GM12878 (cell line): ENCODE measurements at regions not wholly inside any gene's neighbourhood (a gene's known extent, or its start where the extent isn't known, plus 50 kb on each side); places are given as distances from the start of the nearest gene placed in this dataset.

Source experiments
- ATAC-seq: fragments of 200-7000 bp; cut with Tn5 transposase; 3 replicates; pipeline ENCODE4 v1.9.1; 2020; ENCODE audit warnings: mild to moderate bottlenecking, moderate library complexity
- BruUV-seq: library from RNA; stranded (reverse); fragments of 400-500 nt; replicated peaks from 2 replicates; lab custom pipeline; 2021; lab: Mats Ljungman, UMichigan
- CTCF ChIA-PET: fragments of 300-600 bp; sonication (Branson Sonifier 250); formaldehyde crosslinking; extraction: SDS; loops from one replicate; lab custom pipeline; 2021; ENCODE audit warnings: inconsistent platforms; lab: Yijun Ruan, JAX
- POLR2A ChIA-PET: fragments of 350-600 bp; formaldehyde crosslinking; extraction: SDS; loops from one replicate; lab custom pipeline; 2021; ENCODE audit warnings: inconsistent platforms; lab: Charles Lee
- RAD21 ChIA-PET: fragments of 300-600 bp; sonication (Branson Sonifier 250); formaldehyde crosslinking; loops from one replicate; lab custom pipeline; 2023; ENCODE audit warnings: antibody characterized with exemption; ENCODE audit not compliant: unreplicated experiment; lab: Charles Lee
- SMC1A ChIA-PET: fragments of 300-600 bp; sonication (Branson Sonifier 250); formaldehyde crosslinking; loops from one replicate; lab custom pipeline; 2023; ENCODE audit not compliant: unreplicated experiment, uncharacterized antibody; lab: Charles Lee
- DNase-seq: peaks from one replicate; pipeline ENCODE4 v3.0.0-alpha.2; 2011; ENCODE audit warnings: low read depth, low spot score
- FAIRE-seq: peaks from 3 replicates; lab custom pipeline; 2011; peaks lifted over from hg19 to GRCh38; lab: Jason Lieb, UNC
- H2AFZ ChIP-seq: 2 replicates; pipeline ENCODE4 v1.6.0; 2011; ENCODE audit warnings: low read depth, low read length, control low read depth; ENCODE audit not compliant: control insufficient read depth
- H3K27ac ChIP-seq: 2 replicates; pipeline ENCODE4 v1.5.1; 2011; ENCODE audit warnings: control low read depth; ENCODE audit not compliant: control insufficient read depth, insufficient read depth
- H3K27me3 ChIP-seq, 2 experiments: replicated peaks in 1 of 2; 2 replicates each; pipeline versions ENCODE4 v1.6.0 to v1.6.1; 2011; ENCODE audit warnings: low read length in 1 of 2; ENCODE audit not compliant: control insufficient read depth in 2 of 2, insufficient read depth in 2 of 2
- H3K36me3 ChIP-seq, 2 experiments: 2 replicates each; pipeline ENCODE4 v1.5.1; 2011; ENCODE audit warnings: low read length in 1 of 2; ENCODE audit not compliant: control insufficient read depth in 2 of 2, insufficient read depth in 2 of 2
- H3K4me1 ChIP-seq: 2 replicates; pipeline ENCODE4 v1.6.1; 2011; ENCODE audit warnings: mild to moderate bottlenecking, low read length, moderate library complexity, mixed read lengths; ENCODE audit not compliant: control insufficient read depth, insufficient read depth
- H3K4me2 ChIP-seq: 2 replicates; pipeline ENCODE4 v1.6.0; 2011; ENCODE audit warnings: control low read depth; ENCODE audit not compliant: control insufficient read depth, insufficient read depth
- H3K4me3 ChIP-seq: fragments of 200-600 bp; sonication (generic); 2 replicates; pipeline ENCODE4 v1.5.1; 2016
- H3K79me2 ChIP-seq: 2 replicates; pipeline ENCODE4 v1.6.0; 2011; ENCODE audit warnings: low read length; ENCODE audit not compliant: control insufficient read depth, insufficient read depth
- H3K9ac ChIP-seq: 2 replicates; pipeline ENCODE4 v1.8.0; 2011; ENCODE audit warnings: low read length, control low read depth, mixed read lengths; ENCODE audit not compliant: control insufficient read depth, insufficient read depth
- H3K9me3 ChIP-seq: replicated peaks from 3 replicates; pipeline ENCODE4 v1.5.1; 2011; ENCODE audit warnings: mild to moderate bottlenecking, low read length; ENCODE audit not compliant: control insufficient read depth, insufficient read depth
- H4K20me1 ChIP-seq: 2 replicates; pipeline ENCODE4 v1.6.0; 2011; ENCODE audit not compliant: control insufficient read depth, insufficient read depth
- CTCF ChIP-seq, 3 experiments: IDR thresholded peaks in 2 of 3; conservative IDR thresholded peaks in 1 of 3; 2 replicates each; pipeline ENCODE4 v1.5.1; 2011; ENCODE audit warnings: low read depth in 3 of 3, low read length in 3 of 3, mild to moderate bottlenecking in 3 of 3, control low read depth in 2 of 3, moderate library complexity in 2 of 3, inconsistent platforms in 1 of 3, mixed read lengths in 1 of 3; ENCODE audit not compliant: control insufficient read depth in 2 of 3, insufficient read depth in 1 of 3; ENCODE audit errors: extremely low read depth in 1 of 3
- IKZF2 ChIP-seq, 2 experiments: fragments of 450-650 bp; IDR thresholded peaks; 2 replicates each; pipeline ENCODE4 v1.6.1; 2017; ENCODE audit warnings: mild to moderate bottlenecking in 2 of 2, moderate library complexity in 2 of 2
- LARP7 ChIP-seq: fragments of 450-650 bp; IDR thresholded peaks from 2 replicates; pipeline ENCODE4 v1.6.1; 2017; ENCODE audit warnings: mild to moderate bottlenecking
- MTA3 ChIP-seq: IDR thresholded peaks from 2 replicates; pipeline ENCODE4 v1.6.1; 2012; ENCODE audit warnings: low read length, inconsistent platforms, borderline replicate concordance
- NFXL1 ChIP-seq: fragments of 450-650 bp; IDR thresholded peaks from 2 replicates; pipeline ENCODE4 v1.6.1; 2017; ENCODE audit warnings: antibody characterized with exemption, mild to moderate bottlenecking, borderline replicate concordance
- NR2F1 ChIP-seq: fragments of 450-650 bp; conservative IDR thresholded peaks from 2 replicates; pipeline ENCODE4 v1.6.1; 2017; ENCODE audit warnings: mild to moderate bottlenecking
- RELA ChIP-seq: fragments of 450-650 bp; IDR thresholded peaks from 2 replicates; pipeline ENCODE4 v1.8.0; 2014; ENCODE audit warnings: borderline replicate concordance; ENCODE audit not compliant: partially characterized antibody
- TCF12 ChIP-seq: IDR thresholded peaks from 2 replicates; pipeline ENCODE4 v1.6.1; 2011; ENCODE audit warnings: low read depth, mild to moderate bottlenecking, low read length
- ZBTB40 ChIP-seq: fragments of 450-650 bp; IDR thresholded peaks from 2 replicates; pipeline ENCODE4 v1.6.1; 2016; ENCODE audit warnings: mild to moderate bottlenecking, moderate library complexity, borderline replicate concordance
- ZSCAN29 ChIP-seq: fragments of 450-650 bp; IDR thresholded peaks from 2 replicates; pipeline ENCODE4 v1.6.1; 2017; ENCODE audit warnings: mild to moderate bottlenecking, moderate library complexity
- WGBS: methylation state at CpG from one replicate; pipeline ENCODE4 v1.1.6; 2016; ENCODE audit warnings: low lambda C conversion rate; ENCODE audit not compliant: insufficient replicate concordance, insufficient coverage; ENCODE audit errors: missing lambda C conversion rate; 5-methylcytosine and 5-hydroxymethylcytosine counted together
- in situ Hi-C: fragments of 300-500 bp; cut with MboI; formaldehyde crosslinking; loops from 9 replicates; pipeline ENCODE4 v1.14.3; 2018; ENCODE audit warnings: mixed read lengths
- intact Hi-C: fragments of 100-400 bp; cut with micrococcal nuclease; formaldehyde crosslinking; loops from one replicate; pipeline ENCODE4 v1.14.2; 2022; ENCODE audit not compliant: unreplicated experiment
- TF ChIP-seq, protein P1 (sequence below): fragments of 450-650 bp; IDR thresholded peaks from 2 replicates; pipeline ENCODE4 v1.6.1; 2017; ENCODE audit warnings: mild to moderate bottlenecking, moderate library complexity
- TF ChIP-seq, protein P2 (sequence below): IDR thresholded peaks from 2 replicates; pipeline ENCODE4 v1.6.1; 2011; ENCODE audit warnings: low read depth, mild to moderate bottlenecking, low read length, moderate library complexity, borderline replicate concordance; ENCODE audit errors: extremely low read depth
- TF ChIP-seq, protein P3 (sequence below): IDR thresholded peaks from 2 replicates; pipeline ENCODE4 v1.6.1; 2011; ENCODE audit warnings: borderline replicate concordance, low read depth, mild to moderate bottlenecking, moderate library complexity, low read length; ENCODE audit not compliant: insufficient read depth, poor library complexity, severe bottlenecking

- ChIA-PET CTCF (no interaction called here), RAD21 (no interaction called here), POLR2A (no interaction called here), SMC1A (no interaction called here)
- Histone ChIP-seq H3K36me3 (no peaks in the 10 kb centered on the region), H2AFZ (no peak overlapping the region), H3K27me3 (peaks cover 0 to 2% of the 10 kb centered on the region in 2 experiments; a peak in 1 of 4 replicates), H3K4me3 (no peak overlapping the region), H3K9me3 (no peaks in the 10 kb centered on the region), H3K9ac (no peak overlapping the region), H3K4me2 (no peak overlapping the region), H4K20me1 (no peaks in the 10 kb centered on the region), H3K27ac (no peak overlapping the region), H3K4me1 (no peaks in the 10 kb centered on the region), H3K79me2 (no peaks in the 10 kb centered on the region)
- DNase-seq: no peak
- ATAC-seq: no peak
- BruUV-seq: no TSS peak
- WGBS: 56% methylated on average over 8 of the region's 8 CpGs
- intact Hi-C loops: no loop called here
- in situ Hi-C loops: no loop called here
- no peak for FAIRE-seq
- no peak for TF ChIP-seq ZBTB40
- TF ChIP-seq TCF12: no peak
- TF ChIP-seq NR2F1: no peak
- TF ChIP-seq, protein P1, sequence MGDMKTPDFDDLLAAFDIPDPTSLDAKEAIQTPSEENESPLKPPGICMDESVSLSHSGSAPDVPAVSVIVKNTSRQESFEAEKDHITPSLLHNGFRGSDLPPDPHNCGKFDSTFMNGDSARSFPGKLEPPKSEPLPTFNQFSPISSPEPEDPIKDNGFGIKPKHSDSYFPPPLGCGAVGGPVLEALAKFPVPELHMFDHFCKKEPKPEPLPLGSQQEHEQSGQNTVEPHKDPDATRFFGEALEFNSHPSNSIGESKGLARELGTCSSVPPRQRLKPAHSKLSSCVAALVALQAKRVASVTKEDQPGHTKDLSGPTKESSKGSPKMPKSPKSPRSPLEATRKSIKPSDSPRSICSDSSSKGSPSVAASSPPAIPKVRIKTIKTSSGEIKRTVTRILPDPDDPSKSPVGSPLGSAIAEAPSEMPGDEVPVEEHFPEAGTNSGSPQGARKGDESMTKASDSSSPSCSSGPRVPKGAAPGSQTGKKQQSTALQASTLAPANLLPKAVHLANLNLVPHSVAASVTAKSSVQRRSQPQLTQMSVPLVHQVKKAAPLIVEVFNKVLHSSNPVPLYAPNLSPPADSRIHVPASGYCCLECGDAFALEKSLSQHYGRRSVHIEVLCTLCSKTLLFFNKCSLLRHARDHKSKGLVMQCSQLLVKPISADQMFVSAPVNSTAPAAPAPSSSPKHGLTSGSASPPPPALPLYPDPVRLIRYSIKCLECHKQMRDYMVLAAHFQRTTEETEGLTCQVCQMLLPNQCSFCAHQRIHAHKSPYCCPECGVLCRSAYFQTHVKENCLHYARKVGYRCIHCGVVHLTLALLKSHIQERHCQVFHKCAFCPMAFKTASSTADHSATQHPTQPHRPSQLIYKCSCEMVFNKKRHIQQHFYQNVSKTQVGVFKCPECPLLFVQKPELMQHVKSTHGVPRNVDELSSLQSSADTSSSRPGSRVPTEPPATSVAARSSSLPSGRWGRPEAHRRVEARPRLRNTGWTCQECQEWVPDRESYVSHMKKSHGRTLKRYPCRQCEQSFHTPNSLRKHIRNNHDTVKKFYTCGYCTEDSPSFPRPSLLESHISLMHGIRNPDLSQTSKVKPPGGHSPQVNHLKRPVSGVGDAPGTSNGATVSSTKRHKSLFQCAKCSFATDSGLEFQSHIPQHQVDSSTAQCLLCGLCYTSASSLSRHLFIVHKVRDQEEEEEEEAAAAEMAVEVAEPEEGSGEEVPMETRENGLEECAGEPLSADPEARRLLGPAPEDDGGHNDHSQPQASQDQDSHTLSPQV: no peak
- TF ChIP-seq NFXL1: no peak
- no peak for TF ChIP-seq ZSCAN29
- TF ChIP-seq MTA3: no peak
- TF ChIP-seq, protein P2, sequence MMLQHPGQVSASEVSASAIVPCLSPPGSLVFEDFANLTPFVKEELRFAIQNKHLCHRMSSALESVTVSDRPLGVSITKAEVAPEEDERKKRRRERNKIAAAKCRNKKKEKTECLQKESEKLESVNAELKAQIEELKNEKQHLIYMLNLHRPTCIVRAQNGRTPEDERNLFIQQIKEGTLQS: no peak
- TF ChIP-seq LARP7: no peak
- TF ChIP-seq, protein P3, sequence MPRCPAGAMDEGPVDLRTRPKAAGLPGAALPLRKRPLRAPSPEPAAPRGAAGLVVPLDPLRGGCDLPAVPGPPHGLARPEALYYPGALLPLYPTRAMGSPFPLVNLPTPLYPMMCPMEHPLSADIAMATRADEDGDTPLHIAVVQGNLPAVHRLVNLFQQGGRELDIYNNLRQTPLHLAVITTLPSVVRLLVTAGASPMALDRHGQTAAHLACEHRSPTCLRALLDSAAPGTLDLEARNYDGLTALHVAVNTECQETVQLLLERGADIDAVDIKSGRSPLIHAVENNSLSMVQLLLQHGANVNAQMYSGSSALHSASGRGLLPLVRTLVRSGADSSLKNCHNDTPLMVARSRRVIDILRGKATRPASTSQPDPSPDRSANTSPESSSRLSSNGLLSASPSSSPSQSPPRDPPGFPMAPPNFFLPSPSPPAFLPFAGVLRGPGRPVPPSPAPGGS: no peak
- no peak for TF ChIP-seq CTCF (IDR thresholded peaks at IDR 0.05 in 2 of 3, conservative IDR thresholded peaks at IDR 0.05 in 1 of 3; ENCODE audit: control insufficient read depth in 2 of 3, extremely low read depth in 1 of 3, insufficient read depth in 1 of 3, low read depth in 3 of 3, low read length in 3 of 3)
- TF ChIP-seq IKZF2 (IDR thresholded peaks at IDR 0.05): no peak
- no peak for TF ChIP-seq RELA
Observed at GRCh38 chr20:21002486-21002885, 103.7 kb downstream of the LINC00237 start.
